ENCODE measurements at regions not wholly inside any gene's neighbourhood (a gene's known extent, or its start where the extent isn't known, plus 50 kb on each side); places are given as distances from the start of the nearest gene placed in this dataset.

DNA sequence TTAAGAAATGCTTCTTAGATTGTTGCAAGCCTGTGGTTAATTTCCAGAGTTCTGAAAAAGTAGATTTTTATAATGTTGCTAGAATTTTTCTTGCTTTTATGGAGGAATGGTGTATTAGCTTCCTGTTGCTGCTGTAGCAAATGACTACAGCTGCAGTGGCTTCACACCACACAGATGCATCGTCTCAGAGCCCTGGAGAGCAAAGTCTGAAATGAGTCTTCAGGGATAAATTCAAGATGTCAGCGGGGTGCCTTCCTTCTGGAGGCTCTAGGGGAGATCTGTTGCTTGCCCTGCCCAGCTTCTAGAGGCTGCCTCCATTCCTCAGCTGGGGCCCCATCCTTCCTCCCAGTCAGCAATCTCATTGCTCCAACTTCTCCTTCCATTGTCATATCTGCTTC, 187.8 kb downstream of the ZNF516 start:
- H4K20me1 ChIP-seq (ENCODE audit: low read depth) = no peaks in the 10 kb centered on the region
- H3K4me3 ChIP-seq = no peak overlapping the region
- TF ChIP-seq CTCF (IDR thresholded peaks at IDR 0.05) (no peak), EZH2 (IDR thresholded peaks at IDR 0.05) (no peak), EZH2phosphoT487 (IDR thresholded peaks at IDR 0.05) (no peak)
- H3K4me1 ChIP-seq = no peaks in the 10 kb centered on the region
- no peaks in the 10 kb centered on the region for H3K36me3 Mint-ChIP-seq
- no peak overlapping the region for H3K27ac Mint-ChIP-seq
- no peaks in the 10 kb centered on the region for H3F3A ChIP-seq (ENCODE audit: low read depth)
- no peak overlapping the region for H3K4me2 ChIP-seq
- H3K27me3 Mint-ChIP-seq (ENCODE audit: insufficient read depth, low read depth) = no peaks in the 10 kb centered on the region
- no peaks in the 10 kb centered on the region for H3K36me3 ChIP-seq
- peaks cover 2% of the 10 kb centered on the region for H3K9me3 Mint-ChIP-seq
- H3K4me3 Mint-ChIP-seq = no peak overlapping the region
- H3K27me3 ChIP-seq = no peaks in the 10 kb centered on the region
- H3K9ac ChIP-seq = no peak overlapping the region
- no peaks in the 10 kb centered on the region for H3K79me2 ChIP-seq (ENCODE audit: low read depth)
- no peak overlapping the region for H2AFZ ChIP-seq (replicated peaks)
- no peaks in the 10 kb centered on the region for H3K9me3 ChIP-seq (ENCODE audit: low read depth)
- DNase-seq (ENCODE audit: low spot score) = no peak
- H3K4me1 Mint-ChIP-seq = no peaks in the 10 kb centered on the region
- no peak overlapping the region for H3K27ac ChIP-seq

GRCh38 chr18:76306685-76307292, 188.3 kb downstream of the ZNF516 start:
- Histone ChIP-seq H3K9me3 (ENCODE audit: low read depth) (no peaks in the 10 kb centered on the region), H3K4me1 (no peaks in the 10 kb centered on the region), H3K27ac (no peak overlapping the region), H3K36me3 (no peaks in the 10 kb centered on the region), H3K79me2 (ENCODE audit: low read depth) (no peaks in the 10 kb centered on the region), H3K27me3 (no peaks in the 10 kb centered on the region), H2AFZ (replicated peaks) (no peak overlapping the region), H3K4me3 (no peak overlapping the region), H3K4me2 (no peak overlapping the region), H4K20me1 (ENCODE audit: low read depth) (no peaks in the 10 kb centered on the region), H3F3A (ENCODE audit: low read depth) (no peaks in the 10 kb centered on the region), H3K9ac (no peak overlapping the region)
- Mint-ChIP-seq H3K27me3 (ENCODE audit: insufficient read depth, low read depth) (no peaks in the 10 kb centered on the region), H3K4me3 (no peak overlapping the region), H3K4me1 (no peaks in the 10 kb centered on the region), H3K36me3 (no peaks in the 10 kb centered on the region), H3K9me3 (peaks cover 2% of the 10 kb centered on the region), H3K27ac (no peak overlapping the region)
- peak; percentile 15 for DNase-seq (ENCODE audit: low spot score)
- no peak for TF ChIP-seq EZH2 (IDR thresholded peaks at IDR 0.05)
- TF ChIP-seq EZH2phosphoT487 (IDR thresholded peaks at IDR 0.05) = no peak
- peak; percentile 53 for TF ChIP-seq CTCF (IDR thresholded peaks at IDR 0.05)

DNA sequence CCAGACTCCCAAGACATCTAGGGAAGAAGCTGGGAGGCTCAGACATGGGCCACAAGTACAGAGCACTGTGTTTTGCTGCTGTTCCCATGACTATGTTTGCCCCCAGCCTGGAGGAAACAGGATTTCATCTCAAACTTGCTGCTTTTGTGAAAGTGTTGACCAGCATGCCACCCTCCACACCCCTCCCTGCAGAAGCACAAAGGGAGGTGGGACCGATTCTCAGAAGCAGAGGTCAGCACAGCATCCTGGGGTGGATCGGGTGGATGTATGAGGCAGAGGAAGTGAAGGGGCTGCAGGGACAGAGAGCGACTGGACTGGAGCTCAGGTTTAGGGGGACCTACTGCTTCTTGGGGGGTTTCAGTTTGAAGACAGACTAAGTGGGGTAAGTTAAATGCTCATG, 209.2 kb downstream of the ZNF516 start:
- no peaks in the 10 kb centered on the region for H3K79me2 ChIP-seq (ENCODE audit: low read depth)
- no peak overlapping the region for H3K27ac Mint-ChIP-seq
- no peaks in the 10 kb centered on the region for H3F3A ChIP-seq (ENCODE audit: low read depth)
- no peaks in the 10 kb centered on the region for H4K20me1 ChIP-seq (ENCODE audit: low read depth)
- TF ChIP-seq CTCF (IDR thresholded peaks at IDR 0.05) (no peak), EZH2 (IDR thresholded peaks at IDR 0.05) (no peak), EZH2phosphoT487 (IDR thresholded peaks at IDR 0.05) (no peak)
- peaks cover 3% of the 10 kb centered on the region for H3K9me3 Mint-ChIP-seq
- H3K4me1 ChIP-seq = no peaks in the 10 kb centered on the region
- no peak overlapping the region for H3K27ac ChIP-seq
- no peaks in the 10 kb centered on the region for H3K27me3 Mint-ChIP-seq (ENCODE audit: insufficient read depth, low read depth)
- no peak overlapping the region for H3K9ac ChIP-seq
- DNase-seq (ENCODE audit: low spot score) = no peak
- H3K4me3 Mint-ChIP-seq = no peak overlapping the region
- peak overlapping the region; percentile 78 for H2AFZ ChIP-seq (replicated peaks)
- no peaks in the 10 kb centered on the region for H3K4me1 Mint-ChIP-seq
- H3K9me3 ChIP-seq (ENCODE audit: low read depth) = no peaks in the 10 kb centered on the region
- no peaks in the 10 kb centered on the region for H3K36me3 Mint-ChIP-seq
- H3K27me3 ChIP-seq = no peaks in the 10 kb centered on the region
- H3K4me3 ChIP-seq = no peak overlapping the region
- H3K36me3 ChIP-seq = no peaks in the 10 kb centered on the region
- H3K4me2 ChIP-seq = no peak overlapping the region
